Central memory CD8-positive, alpha-beta T cell (primary cell): ENCODE measurements at regions not wholly inside any gene's neighbourhood (a gene's known extent, or its start where the extent isn't known, plus 50 kb on each side); places are given as distances from the start of the nearest gene placed in this dataset.
"Not testable (repeated sequence)": the region's sequence is repeated elsewhere in the genome, so short reads cannot be mapped to it uniquely, and the experiment has no call there.

Source experiments
- ATAC-seq: fragments of 150-1000 bp; cut with Tn5 transposase; replicated peaks from 2 replicates; pipeline ENCODE4 v1.10.0; 2022; ENCODE audit warnings: mild to moderate bottlenecking, moderate FRiP score, moderate number of reproducible peaks; ENCODE audit not compliant: poor library complexity, severe bottlenecking; ENCODE audit errors: extremely low read depth
- DNase-seq, 2 donors: peaks; one replicate each; pipeline ENCODE4 v3.0.0; 2021; ENCODE audit warnings: low spot score in 2 of 2
- H3K27ac Mint-ChIP-seq: one replicate; pipeline ENCODE4 v1.8.0; 2022; ENCODE audit warnings: low read depth, mild to moderate bottlenecking, moderate library complexity, mixed read lengths
- H3K27me3 Mint-ChIP-seq: one replicate; pipeline ENCODE4 v1.8.0; 2022; ENCODE audit warnings: mixed read lengths
- H3K36me3 Mint-ChIP-seq: one replicate; pipeline ENCODE4 v1.8.0; 2022; ENCODE audit warnings: mild to moderate bottlenecking, moderate library complexity, mixed read lengths; ENCODE audit not compliant: insufficient read depth
- H3K4me1 Mint-ChIP-seq: one replicate; pipeline ENCODE4 v1.8.0; 2022; ENCODE audit warnings: mixed read lengths
- H3K4me3 Mint-ChIP-seq: one replicate; pipeline ENCODE4 v1.8.0; 2022; ENCODE audit warnings: mild to moderate bottlenecking, moderate library complexity, mixed read lengths
- H3K9me3 Mint-ChIP-seq: one replicate; pipeline ENCODE4 v1.8.0; 2022; ENCODE audit warnings: mixed read lengths

GRCh38 chr15:24534032-24534431 lies 141.5 kb upstream of the NPAP1 start:
- H3K9me3 Mint-ChIP-seq, H3K27me3 Mint-ChIP-seq, ATAC-seq, H3K4me1 Mint-ChIP-seq, DNase-seq, H3K36me3 Mint-ChIP-seq, H3K27ac Mint-ChIP-seq, H3K4me3 Mint-ChIP-seq: not testable (repeated sequence)

- H3K36me3 Mint-ChIP-seq, H3K4me1 Mint-ChIP-seq, DNase-seq, H3K27me3 Mint-ChIP-seq, H3K4me3 Mint-ChIP-seq, ATAC-seq, H3K27ac Mint-ChIP-seq, H3K9me3 Mint-ChIP-seq: not testable (repeated sequence)
Measured at GRCh38 chr15:24557281-24557680, 118.3 kb upstream of the NPAP1 start.

- Mint-ChIP-seq H3K4me1 (no peaks in the 10 kb centered on the region), H3K36me3 (no peaks in the 10 kb centered on the region), H3K4me3 (no peak overlapping the region), H3K9me3 (peaks cover 27% of the 10 kb centered on the region), H3K27me3 (no peaks in the 10 kb centered on the region), H3K27ac (no peak overlapping the region)
- ATAC-seq (no peak), DNase-seq (no peak)
Measured at GRCh38 chr15:24607636-24608035, 67.9 kb upstream of the NPAP1 start.

GRCh38 chr15:24617646-24618045 lies 57.9 kb upstream of the NPAP1 start:
- ATAC-seq (no peak), DNase-seq (no peak)
- Mint-ChIP-seq H3K9me3 (peaks cover 28% of the 10 kb centered on the region), H3K27me3 (no peaks in the 10 kb centered on the region), H3K4me1 (no peaks in the 10 kb centered on the region), H3K36me3 (no peaks in the 10 kb centered on the region), H3K4me3 (no peak overlapping the region), H3K27ac (no peak overlapping the region)

GRCh38 chr15:24621630-24622215 lies 53.9 kb upstream of the NPAP1 start:
- Mint-ChIP-seq H3K4me3 (no peak overlapping the region), H3K4me1 (no peaks in the 10 kb centered on the region), H3K36me3 (no peaks in the 10 kb centered on the region), H3K27me3 (no peaks in the 10 kb centered on the region), H3K9me3 (peaks cover 23% of the 10 kb centered on the region), H3K27ac (no peak overlapping the region)
- DNase-seq, result no peak
- ATAC-seq, result no peak
